CD4-positive, alpha-beta T cell treated with Interleukin-15 for 1 hour (primary cell): ENCODE measurements at regions not wholly inside any gene's neighbourhood (a gene's known extent, or its start where the extent isn't known, plus 50 kb on each side); places are given as distances from the start of the nearest gene placed in this dataset.

Experiments
- DNase-seq: peaks from one replicate; pipeline ENCODE4 v3.0.0-alpha.2; 2020

- no peak for DNase-seq
Observed at GRCh38 chr11:29025001-29025400, 916.8 kb downstream of the METTL15 start.

- DNase-seq: no peak
Observed at GRCh38 chr11:29024386-29024785, 916.2 kb downstream of the METTL15 start.

- DNase-seq: no peak
Observed at GRCh38 chr11:29023761-29024160, 915.6 kb downstream of the METTL15 start.

GRCh38 chr11:29022676-29023075, 914.5 kb downstream of the METTL15 start:
- no peak for DNase-seq

- no peak for DNase-seq
Observed at GRCh38 chr11:29019960-29020683, 911.9 kb downstream of the METTL15 start.

- DNase-seq: no peak
Observed at GRCh38 chr11:29018631-29019030, 910.4 kb downstream of the METTL15 start.

- DNase-seq: no peak
Observed at GRCh38 chr11:29017941-29018340, 909.8 kb downstream of the METTL15 start.

GRCh38 chr11:29012507-29012906, 904.3 kb downstream of the METTL15 start:
- no peak for DNase-seq

- no peak for DNase-seq
Observed at GRCh38 chr11:29009426-29009825, 901.2 kb downstream of the METTL15 start.

- no peak for DNase-seq
Observed at GRCh38 chr11:29008481-29008880, 900.3 kb downstream of the METTL15 start.

GRCh38 chr11:29006668-29007067, 898.5 kb downstream of the METTL15 start:
- DNase-seq: no peak

- DNase-seq: no peak
Observed at GRCh38 chr11:29005401-29005980, 897.3 kb downstream of the METTL15 start.

GRCh38 chr11:29002816-29003215, 894.6 kb downstream of the METTL15 start:
- no peak for DNase-seq

- DNase-seq: no peak
Observed at GRCh38 chr11:28999620-29000019, 891.4 kb downstream of the METTL15 start.

- DNase-seq: no peak
Observed at GRCh38 chr11:28992996-28993395, 884.8 kb downstream of the METTL15 start.

GRCh38 chr11:28984231-28984630, 876.0 kb downstream of the METTL15 start:
- DNase-seq: no peak

- no peak for DNase-seq
Observed at GRCh38 chr11:28983780-28984179, 875.6 kb downstream of the METTL15 start.

- no peak for DNase-seq
Observed at GRCh38 chr11:28981381-28981780, 873.2 kb downstream of the METTL15 start.

- DNase-seq: no peak
Observed at GRCh38 chr11:28976801-28977145, 868.6 kb downstream of the METTL15 start.

GRCh38 chr11:28976012-28976800, 868.0 kb downstream of the METTL15 start:
- no peak for DNase-seq

GRCh38 chr11:28969832-28970231, 861.6 kb downstream of the METTL15 start:
- DNase-seq: no peak

GRCh38 chr11:28966951-28967350, 858.8 kb downstream of the METTL15 start:
- no peak for DNase-seq

GRCh38 chr11:28965819-28966218, 857.6 kb downstream of the METTL15 start:
- no peak for DNase-seq

GRCh38 chr11:28964811-28965210, 856.6 kb downstream of the METTL15 start:
- DNase-seq: no peak
